NCI-H524 (cell line): ENCODE measurements at regions not wholly inside any gene's neighbourhood (a gene's known extent, or its start where the extent isn't known, plus 50 kb on each side); places are given as distances from the start of the nearest gene placed in this dataset.
"Not testable (repeated sequence)": the region's sequence is repeated elsewhere in the genome, so short reads cannot be mapped to it uniquely, and the experiment has no call there.

ENCODE experiments used
- DNase-seq, 2 experiments: peaks; one replicate each; lab custom pipeline; 2025; lab: John Stamatoyannopoulos, UW

GRCh38 chr2:2590841-2591541 lies 259.9 kb upstream of the MYT1L start:
- peak; percentile 77 to 88 for DNase-seq

- no peak for DNase-seq
These were observed 259.1 kb upstream of the MYT1L start for GRCh38 chr2:2590141-2590540.

GRCh38 chr2:2588777-2589176 lies 257.7 kb upstream of the MYT1L start:
- DNase-seq: no peak

DNA sequence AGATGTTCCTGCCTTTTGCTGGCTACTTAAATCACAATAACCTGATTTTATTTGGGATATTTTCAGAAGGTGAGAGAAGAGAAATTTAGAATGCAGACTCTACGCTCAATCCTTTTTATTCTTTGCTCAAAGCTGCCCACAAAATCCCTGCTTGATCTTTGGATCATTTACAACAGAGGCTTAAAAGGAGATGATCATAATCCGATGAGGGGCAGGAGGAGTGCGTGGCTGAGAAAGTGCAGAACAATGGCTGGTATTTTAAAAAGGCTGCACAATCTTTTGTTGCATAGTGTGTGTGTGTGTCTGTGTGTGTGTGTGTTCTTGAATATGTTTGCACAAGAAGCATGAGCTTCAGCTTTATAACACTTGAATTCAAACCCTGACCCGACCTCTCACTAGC lies 256.3 kb upstream of the MYT1L start:
- peak; percentile 88 to 94 for DNase-seq

DNA sequence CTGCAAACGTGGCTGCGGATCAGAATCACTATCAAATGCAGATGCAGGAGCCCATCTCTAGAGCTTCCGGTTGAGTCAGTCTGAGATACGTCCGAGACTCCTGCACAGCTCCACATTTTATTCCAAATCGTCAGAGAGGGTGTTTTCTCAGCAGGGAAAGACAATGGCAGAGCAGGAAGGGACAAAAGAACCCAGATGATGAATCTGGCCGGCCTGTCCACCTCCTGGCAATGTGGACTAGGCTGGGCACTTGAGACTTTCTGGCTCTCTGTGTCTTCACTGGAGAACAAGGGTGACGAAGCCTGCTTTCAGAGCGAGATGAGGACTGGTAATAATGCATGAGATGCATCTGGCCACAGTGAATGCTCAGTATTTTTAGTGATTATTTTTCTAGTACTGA lies 255.9 kb upstream of the MYT1L start:
- peak; percentile 69 to 81 for DNase-seq

DNA sequence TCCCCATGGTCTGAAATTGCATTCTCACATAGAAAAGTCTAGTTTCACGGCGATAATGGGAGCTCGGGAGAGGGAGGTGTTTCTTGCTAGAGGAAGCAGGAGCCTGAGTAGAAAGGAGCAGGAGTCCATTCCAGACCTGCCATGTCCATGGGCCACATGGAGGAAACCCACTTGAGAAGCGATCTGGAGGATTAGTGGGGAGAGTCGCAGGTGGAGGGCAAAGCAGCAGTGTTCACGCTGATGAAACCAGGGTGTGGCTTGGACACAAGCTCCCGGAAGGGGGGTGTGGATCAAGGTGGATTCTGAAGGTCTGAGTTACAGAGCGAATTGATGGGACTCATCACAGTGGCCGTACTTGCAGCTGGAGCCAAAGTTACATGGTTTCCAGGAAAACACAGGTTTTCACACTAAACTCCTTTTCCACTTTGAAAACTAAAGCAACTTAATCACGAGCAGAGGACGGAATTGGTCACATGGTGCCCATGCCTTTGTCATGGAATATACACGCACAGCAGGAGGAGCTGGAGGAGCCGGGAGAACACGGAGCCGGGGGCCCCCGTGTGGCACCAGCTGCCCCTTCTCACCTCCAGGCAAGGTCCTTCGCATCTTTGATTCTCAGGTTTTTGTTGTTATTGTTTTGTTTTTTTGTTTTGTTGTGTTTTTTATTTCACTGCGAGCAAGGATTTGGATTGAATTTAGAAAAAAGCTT lies 255.1 kb upstream of the MYT1L start:
- DNase-seq: peak; percentile 89 to 92

DNA sequence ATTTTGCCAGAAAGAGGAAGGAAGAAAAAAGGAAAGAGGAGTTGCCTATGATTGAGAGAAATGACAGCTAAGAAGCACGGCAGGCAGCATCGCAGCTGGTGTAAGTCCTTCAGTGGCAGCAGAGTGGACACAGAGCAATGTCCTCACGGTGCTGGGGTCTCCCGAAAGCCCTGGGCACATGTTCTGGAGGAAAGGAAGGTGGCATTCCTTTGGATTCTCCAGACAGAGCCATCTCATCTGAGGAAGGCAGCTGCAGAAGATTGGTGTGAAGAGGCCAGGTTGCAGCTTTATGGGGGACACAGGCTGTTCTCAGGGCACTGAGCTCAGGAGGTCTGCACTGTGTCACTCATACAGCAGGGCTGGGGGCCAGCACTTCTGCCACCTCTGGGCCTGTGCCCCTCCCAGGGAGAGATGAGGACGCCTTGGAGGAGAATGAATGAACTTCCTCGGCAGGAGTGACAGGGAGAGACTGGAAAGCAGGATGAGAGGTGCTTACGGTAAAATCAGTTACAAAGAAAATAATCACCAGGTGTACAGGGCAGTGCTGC lies 252.0 kb upstream of the MYT1L start:
- no peak for DNase-seq

GRCh38 chr2:2581331-2582159 lies 250.5 kb upstream of the MYT1L start:
- DNase-seq: no peak

GRCh38 chr2:2580841-2581240 lies 249.8 kb upstream of the MYT1L start:
- DNase-seq: not testable (repeated sequence)

GRCh38 chr2:2580341-2580740 lies 249.3 kb upstream of the MYT1L start:
- no peak for DNase-seq

- DNase-seq: no peak
These were observed 248.7 kb upstream of the MYT1L start for GRCh38 chr2:2579814-2580213.

GRCh38 chr2:2577407-2577831 lies 246.3 kb upstream of the MYT1L start:
- peak; percentile 3 to 52 for DNase-seq

GRCh38 chr2:2575870-2576386 lies 244.9 kb upstream of the MYT1L start:
- no peak for DNase-seq

DNA sequence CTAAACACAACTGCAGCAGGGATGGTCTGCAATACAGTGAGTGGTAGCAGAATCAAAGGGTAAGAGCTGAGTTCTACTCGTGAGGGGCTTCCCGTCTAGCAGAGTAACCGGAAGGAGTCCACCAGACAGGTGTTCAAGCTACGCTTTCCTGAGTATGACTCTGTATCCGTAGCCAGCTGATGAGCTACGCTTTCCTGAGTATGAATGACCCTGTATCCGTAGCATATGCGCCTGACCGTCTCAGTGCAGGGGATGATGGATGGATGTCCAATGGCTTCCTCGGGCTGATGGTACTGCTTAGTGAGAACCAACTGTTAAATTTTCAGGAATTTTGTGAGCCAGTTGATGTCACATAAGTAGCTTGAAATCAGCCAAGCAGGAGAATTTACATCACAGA lies 244.1 kb upstream of the MYT1L start:
- no peak for DNase-seq

- DNase-seq: no peak
These were observed 243.5 kb upstream of the MYT1L start for GRCh38 chr2:2574401-2575180.

- no peak for DNase-seq
These were observed 242.7 kb upstream of the MYT1L start for GRCh38 chr2:2573658-2574293.

- no peak for DNase-seq
These were observed 242.1 kb upstream of the MYT1L start for GRCh38 chr2:2573205-2573604.

- no peak for DNase-seq
These were observed 241.5 kb upstream of the MYT1L start for GRCh38 chr2:2572393-2573204.

- no peak for DNase-seq
These were observed 240.5 kb upstream of the MYT1L start for GRCh38 chr2:2571301-2572150.
